Panc1 (cell line): ENCODE measurements at regions not wholly inside any gene's neighbourhood (a gene's known extent, or its start where the extent isn't known, plus 50 kb on each side); places are given as distances from the start of the nearest gene placed in this dataset.

Experiments
- ATAC-seq: fragments of 200-7000 bp; cut with Tn5 transposase; 2 replicates; pipeline ENCODE4 v1.9.1; 2020; ENCODE audit warnings: mild to moderate bottlenecking, moderate library complexity
- BruUV-seq: library from RNA; stranded (reverse); fragments of 400-500 nt; replicated peaks from 2 replicates; lab custom pipeline; 2021; lab: Mats Ljungman, UMichigan
- CTCF ChIA-PET: fragments of 300-600 bp; sonication (Branson Sonifier 250); formaldehyde crosslinking; loops from one replicate; lab custom pipeline; 2022; ENCODE audit warnings: antibody characterized with exemption; lab: Charles Lee
- POLR2A ChIA-PET: fragments of 300-600 bp; sonication (Branson Sonifier 250); formaldehyde crosslinking; loops from one replicate; lab custom pipeline; 2022; ENCODE audit warnings: antibody characterized with exemption; lab: Charles Lee
- DNase-seq: peaks from one replicate; pipeline ENCODE4 v3.0.0-alpha.2; 2010; ENCODE audit warnings: low read depth, low spot score
- H3K27ac ChIP-seq: 2 replicates; pipeline ENCODE4 v1.5.1; 2011; ENCODE audit warnings: mild to moderate bottlenecking, low read length, inconsistent platforms
- H3K27me3 ChIP-seq: fragments of 200-500 bp; sonication (Bioruptor generic); 2 replicates; pipeline ENCODE4 v1.6.0; 2014; ENCODE audit warnings: low read length, inconsistent platforms; ENCODE audit not compliant: control insufficient read depth, insufficient read depth
- H3K36me3 ChIP-seq: fragments of 200-500 bp; sonication (Bioruptor generic); 2 replicates; pipeline ENCODE4 v1.5.1; 2014; ENCODE audit warnings: inconsistent platforms, mild to moderate bottlenecking, low read length, moderate library complexity; ENCODE audit not compliant: control insufficient read depth, insufficient read depth
- H3K4me1 ChIP-seq: 2 replicates; pipeline ENCODE4 v1.5.1; 2011; ENCODE audit warnings: inconsistent platforms, mild to moderate bottlenecking, low read length, moderate library complexity; ENCODE audit not compliant: control insufficient read depth, insufficient read depth
- H3K4me3 ChIP-seq, 2 experiments: 2 replicates each; pipeline ENCODE4 v1.5.1; 2011 to 2012; ENCODE audit warnings: low read depth in 2 of 2, low read length in 2 of 2, mild to moderate bottlenecking in 2 of 2, inconsistent platforms in 1 of 2, moderate library complexity in 1 of 2
- H3K9me3 ChIP-seq: fragments of 200-500 bp; sonication (Bioruptor generic); 2 replicates; pipeline ENCODE4 v1.5.1; 2014; ENCODE audit warnings: low read depth, mild to moderate bottlenecking, inconsistent platforms, low read length, moderate library complexity; ENCODE audit not compliant: control insufficient read depth, insufficient read depth
- CTCF ChIP-seq: fragments of 450-650 bp; IDR thresholded peaks from 2 replicates; pipeline ENCODE4 v1.5.1; 2017; ENCODE audit warnings: mild to moderate bottlenecking
- POLR2AphosphoS5 ChIP-seq: IDR thresholded peaks from 2 replicates; pipeline ENCODE4 v1.6.1; 2012; ENCODE audit warnings: mild to moderate bottlenecking, low read depth, low read length, moderate library complexity
- REST ChIP-seq, 2 experiments: IDR thresholded peaks; 2 replicates each; pipeline ENCODE4 v1.6.1; 2011 to 2012; ENCODE audit warnings: low read depth in 2 of 2, control low read depth in 1 of 2, low read length in 1 of 2, mild to moderate bottlenecking in 1 of 2, moderate library complexity in 1 of 2; ENCODE audit not compliant: insufficient read depth in 1 of 2
- SIN3A ChIP-seq: IDR thresholded peaks from 2 replicates; pipeline ENCODE4 v1.6.1; 2012; ENCODE audit warnings: low read depth, mild to moderate bottlenecking, low read length, moderate library complexity, borderline replicate concordance; ENCODE audit not compliant: insufficient read depth
- TCF7L2 ChIP-seq: IDR thresholded peaks from 2 replicates; pipeline ENCODE4 v1.6.1; 2011; ENCODE audit warnings: mild to moderate bottlenecking, low read depth, low read length, inconsistent platforms
- in situ Hi-C: cut with HindIII; loops from 2 replicates; pipeline ENCODE4 v1.10.0; 2016; ENCODE audit warnings: low sequenced_read_pairs, low pct_unique_long_range_greater_than_20kb
- intact Hi-C: fragments of 100-400 bp; cut with micrococcal nuclease; formaldehyde crosslinking; loops from one replicate; pipeline ENCODE4 v1.10.0; 2022; ENCODE audit not compliant: unreplicated experiment

DNA sequence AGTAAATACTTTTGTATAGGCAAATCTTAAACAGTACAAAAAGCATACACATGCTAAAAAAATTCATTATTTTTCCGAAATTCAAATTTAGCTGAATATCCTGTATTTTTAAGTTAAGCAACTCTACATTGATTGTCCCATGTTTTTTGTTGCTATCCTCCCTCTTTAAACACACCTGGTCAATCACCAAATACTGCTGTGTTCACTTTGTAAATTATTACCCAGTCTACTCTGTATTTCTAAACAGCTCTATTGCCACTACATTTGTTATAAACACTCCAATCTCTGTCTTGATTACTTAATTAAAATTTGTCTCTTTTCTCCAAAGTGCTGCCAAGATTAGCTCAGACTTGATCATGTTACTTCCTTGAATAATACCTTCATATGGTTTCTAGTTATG lies 466.5 kb upstream of the GJE1 start:
- H3K27ac ChIP-seq: no peak overlapping the region
- ATAC-seq: no peak
- ChIA-PET CTCF (no interaction called here), POLR2A (no interaction called here)
- no peaks in the 10 kb centered on the region for H3K9me3 ChIP-seq
- TF ChIP-seq SIN3A (no peak), REST (IDR thresholded peaks at IDR 0.05; ENCODE audit: insufficient read depth in 1 of 2, low read depth in 2 of 2, low read length in 1 of 2) (no peak), TCF7L2 (no peak), CTCF (no peak), POLR2AphosphoS5 (no peak)
- no peak overlapping the region for H3K4me3 ChIP-seq
- DNase-seq: no peak
- H3K27me3 ChIP-seq: no peaks in the 10 kb centered on the region
- BruUV-seq: no TSS peak
- no peaks in the 10 kb centered on the region for H3K4me1 ChIP-seq
- in situ Hi-C loops (no loop called here), intact Hi-C loops (no loop called here)
- no peaks in the 10 kb centered on the region for H3K36me3 ChIP-seq

- Histone ChIP-seq H3K4me1 (no peaks in the 10 kb centered on the region), H3K27me3 (no peaks in the 10 kb centered on the region), H3K27ac (no peak overlapping the region), H3K4me3 (no peak overlapping the region), H3K36me3 (no peaks in the 10 kb centered on the region), H3K9me3 (no peaks in the 10 kb centered on the region)
- CTCF ChIA-PET: no interaction called here
- DNase-seq (no peak), ATAC-seq (no peak)
- BruUV-seq: no TSS peak
- intact Hi-C loops: no loop called here
- POLR2A ChIA-PET: no interaction called here
- no peak for TF ChIP-seq REST (IDR thresholded peaks at IDR 0.05; ENCODE audit: insufficient read depth in 1 of 2, low read depth in 2 of 2, low read length in 1 of 2)
- no peak for TF ChIP-seq CTCF
- TF ChIP-seq TCF7L2: no peak
- TF ChIP-seq SIN3A: no peak
- TF ChIP-seq POLR2AphosphoS5: no peak
- in situ Hi-C loops: no loop called here
Observed at GRCh38 chr6:141664744-141665143, 468.0 kb upstream of the GJE1 start.
